Fibroblast of lung (primary cell): ENCODE measurements at regions not wholly inside any gene's neighbourhood (a gene's known extent, or its start where the extent isn't known, plus 50 kb on each side); places are given as distances from the start of the nearest gene placed in this dataset.

ENCODE experiments used
- DNase-seq, 2 donors: peaks; one replicate each; pipeline versions ENCODE4 v3.0.0 to v3.0.0-alpha.2; 2010; ENCODE audit warnings: low read depth in 2 of 2
- H2AFZ ChIP-seq: 2 replicates; pipeline ENCODE4 v1.5.1; 2012; ENCODE audit warnings: low read length, control low read depth, inconsistent platforms
- H3K27ac ChIP-seq: 2 replicates; pipeline ENCODE4 v1.5.1; 2011; ENCODE audit warnings: low read length, control low read depth; ENCODE audit not compliant: insufficient read depth
- H3K27me3 ChIP-seq: 2 replicates; pipeline ENCODE4 v1.5.1; 2011; ENCODE audit warnings: mild to moderate bottlenecking, low read length; ENCODE audit not compliant: control insufficient read depth, insufficient read depth
- H3K36me3 ChIP-seq: 2 replicates; pipeline ENCODE4 v1.5.1; 2011; ENCODE audit warnings: low read length; ENCODE audit not compliant: control insufficient read depth, insufficient read depth
- H3K4me1 ChIP-seq: 2 replicates; pipeline ENCODE4 v1.5.1; 2011; ENCODE audit warnings: low read length; ENCODE audit not compliant: control insufficient read depth, insufficient read depth; ENCODE audit errors: extremely low read depth
- H3K4me2 ChIP-seq: 2 replicates; pipeline ENCODE4 v1.5.1; 2011; ENCODE audit warnings: low read length, control low read depth; ENCODE audit not compliant: insufficient read depth; ENCODE audit errors: extremely low read depth
- H3K4me3 ChIP-seq, 4 experiments: fragments of 200-600 bp in 1 of 4; sonication (generic) in 1 of 4; replicated peaks in 1 of 4; 2 replicates each; pipeline ENCODE4 v1.5.1; 2011 to 2016; ENCODE audit warnings: low read length in 4 of 4, low read depth in 3 of 4, mild to moderate bottlenecking in 3 of 4, control low read depth in 2 of 4, inconsistent platforms in 1 of 4, mixed read lengths in 1 of 4; ENCODE audit not compliant: insufficient read depth in 1 of 4; ENCODE audit errors: control extremely low read depth in 1 of 4
- H3K79me2 ChIP-seq: 2 replicates; pipeline ENCODE4 v1.5.1; 2012; ENCODE audit warnings: mild to moderate bottlenecking, low read length, inconsistent platforms; ENCODE audit not compliant: control insufficient read depth, insufficient read depth
- H3K9ac ChIP-seq: 2 replicates; pipeline ENCODE4 v1.5.1; 2011; ENCODE audit warnings: mild to moderate bottlenecking, low read length, control low read depth; ENCODE audit not compliant: insufficient read depth
- H3K9me3 ChIP-seq: 2 replicates; pipeline ENCODE4 v1.5.1; 2012; ENCODE audit warnings: low read depth, low read length; ENCODE audit not compliant: control insufficient read depth, insufficient read depth
- H4K20me1 ChIP-seq: 2 replicates; pipeline ENCODE4 v1.5.1; 2011; ENCODE audit warnings: low read length; ENCODE audit not compliant: control insufficient read depth, insufficient read depth; ENCODE audit errors: extremely low read depth
- CTCF ChIP-seq, 2 donors: IDR thresholded peaks in 1 of 2; conservative IDR thresholded peaks in 1 of 2; 1 replicate in 1 of 2; 2 replicates in 1 of 2; pipeline ENCODE4 v1.5.1; 2011 to 2012; ENCODE audit warnings: low read length in 2 of 2, control low read depth in 1 of 2, inconsistent platforms in 1 of 2, low read depth in 1 of 2, mild to moderate bottlenecking in 1 of 2
- EZH2 ChIP-seq: IDR thresholded peaks from 2 replicates; pipeline ENCODE4 v1.5.1; 2012; ENCODE audit warnings: low read length, control low read depth, mild to moderate bottlenecking; ENCODE audit errors: missing control alignments

DNA sequence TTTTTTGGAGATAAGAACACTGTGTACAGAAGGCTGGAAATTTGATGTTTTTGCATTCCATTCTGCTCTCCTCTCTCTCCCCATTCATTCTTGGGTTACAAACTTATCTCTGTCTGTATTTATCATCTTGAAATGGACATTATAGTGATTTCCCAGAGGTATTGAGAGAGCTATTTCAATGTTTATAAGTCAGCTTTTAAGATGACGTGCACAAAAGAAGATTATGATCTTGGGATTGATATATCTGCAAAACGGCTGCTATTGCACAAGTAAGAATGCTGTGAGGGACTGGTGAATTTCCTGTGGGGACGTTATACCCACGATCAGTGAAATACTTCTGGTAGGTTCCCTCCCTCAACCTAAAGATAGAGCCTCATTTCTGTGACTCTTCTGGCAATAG lies 61.0 kb upstream of the DTNA start:
- Histone ChIP-seq H3K4me3 (no peak overlapping the region), H3K4me2 (no peak overlapping the region), H3K79me2 (no peaks in the 10 kb centered on the region), H3K9ac (no peak overlapping the region), H4K20me1 (no peaks in the 10 kb centered on the region), H3K4me1 (peaks cover 13% of the 10 kb centered on the region), H3K27ac (no peak overlapping the region), H3K9me3 (no peaks in the 10 kb centered on the region), H2AFZ (no peak overlapping the region), H3K27me3 (no peaks in the 10 kb centered on the region), H3K36me3 (no peaks in the 10 kb centered on the region)
- peak; percentile 53 to 64 for DNase-seq
- TF ChIP-seq CTCF (conservative IDR thresholded peaks at IDR 0.05 in 1 of 2, IDR thresholded peaks at IDR 0.05 in 1 of 2; ENCODE audit: low read depth in 1 of 2, low read length in 2 of 2) (no peak), EZH2 (no peak)

DNA sequence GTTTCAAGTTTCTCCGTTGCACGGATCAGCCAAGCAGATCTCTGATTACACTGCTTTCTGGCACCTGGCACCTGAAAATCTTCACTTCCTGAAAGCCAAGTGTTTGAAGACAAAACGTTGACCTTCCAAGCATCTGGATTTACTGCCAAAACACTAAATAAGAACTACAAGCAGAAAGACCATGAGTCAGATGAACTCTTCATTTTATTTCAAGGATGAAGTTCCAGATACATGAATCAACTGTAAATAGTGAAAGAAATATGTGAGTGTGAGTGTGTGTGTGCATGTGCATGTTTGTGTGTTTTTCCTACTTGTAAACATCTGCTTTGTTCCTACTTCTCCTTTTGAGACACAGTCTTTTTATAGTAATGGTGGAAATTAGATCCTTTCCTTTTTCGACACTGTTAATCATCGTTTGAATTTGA lies 60.0 kb upstream of the DTNA start:
- no peaks in the 10 kb centered on the region for H3K9me3 ChIP-seq
- H3K36me3 ChIP-seq: no peaks in the 10 kb centered on the region
- no peaks in the 10 kb centered on the region for H3K27me3 ChIP-seq
- no peak overlapping the region for H3K9ac ChIP-seq
- H3K27ac ChIP-seq: no peak overlapping the region
- H3K79me2 ChIP-seq: no peaks in the 10 kb centered on the region
- H3K4me2 ChIP-seq: peak overlapping the region; percentile 26
- TF ChIP-seq CTCF (conservative IDR thresholded peaks at IDR 0.05 in 1 of 2, IDR thresholded peaks at IDR 0.05 in 1 of 2; ENCODE audit: low read depth in 1 of 2, low read length in 2 of 2) (no peak), EZH2 (no peak)
- H2AFZ ChIP-seq: no peak overlapping the region
- peak; percentile 79 to 87 for DNase-seq
- H3K4me1 ChIP-seq: peaks cover 13% of the 10 kb centered on the region
- H3K4me3 ChIP-seq: no peak overlapping the region
- no peaks in the 10 kb centered on the region for H4K20me1 ChIP-seq

- Histone ChIP-seq H4K20me1 (no peaks in the 10 kb centered on the region), H3K4me1 (peaks cover 13% of the 10 kb centered on the region), H3K36me3 (no peaks in the 10 kb centered on the region), H3K27me3 (no peaks in the 10 kb centered on the region), H2AFZ (no peak overlapping the region), H3K4me3 (no peak overlapping the region), H3K9me3 (no peaks in the 10 kb centered on the region), H3K79me2 (no peaks in the 10 kb centered on the region), H3K9ac (no peak overlapping the region), H3K4me2 (no peak overlapping the region), H3K27ac (no peak overlapping the region)
- TF ChIP-seq CTCF (conservative IDR thresholded peaks at IDR 0.05 in 1 of 2, IDR thresholded peaks at IDR 0.05 in 1 of 2; ENCODE audit: low read depth in 1 of 2, low read length in 2 of 2) (no peak), EZH2 (no peak)
- peak in 1 of 2 donors; percentile 30 for DNase-seq
Measured at GRCh38 chr18:34651586-34652369, 58.3 kb upstream of the DTNA start.
